GM21737 (cell line): ENCODE measurements at regions not wholly inside any gene's neighbourhood (a gene's known extent, or its start where the extent isn't known, plus 50 kb on each side); places are given as distances from the start of the nearest gene placed in this dataset.
"Not testable (repeated sequence)": the region's sequence is repeated elsewhere in the genome, so short reads cannot be mapped to it uniquely, and the experiment has no call there.

Source experiments
- ATAC-seq: cut with Tn5 transposase; IDR thresholded peaks from one replicate; pipeline ENCODE4 v1.9.1; 2021; ENCODE audit warnings: mild to moderate bottlenecking, moderate library complexity; ENCODE audit not compliant: unreplicated experiment

DNA sequence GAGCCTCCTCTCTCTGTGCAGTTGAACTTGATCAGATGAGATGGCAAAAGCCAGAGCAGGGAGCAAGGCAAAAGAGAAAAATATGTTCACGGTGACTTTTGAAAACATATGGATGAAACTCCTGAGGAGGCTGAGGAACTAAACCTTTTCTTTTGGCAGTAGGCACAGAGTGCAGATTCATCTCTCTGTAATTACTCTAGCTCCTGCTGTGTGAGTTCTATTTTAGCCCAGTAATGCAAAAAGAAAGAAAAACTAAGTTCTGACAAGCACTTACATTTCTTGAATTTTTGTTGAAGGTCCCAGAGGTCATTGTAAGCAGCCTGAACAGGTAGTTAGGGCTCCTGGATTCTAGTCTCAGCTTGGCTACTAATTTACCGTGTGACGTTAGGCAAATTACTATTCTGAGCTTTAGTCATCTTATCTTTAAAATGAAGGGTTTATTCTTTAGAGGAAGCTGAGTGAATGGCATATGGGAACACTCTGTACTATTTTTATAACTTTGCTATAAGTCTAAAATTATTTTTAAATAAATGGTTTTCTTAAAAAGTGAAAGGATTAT is 114.7 kb upstream of the NBPF26 start:
- ATAC-seq: not testable (repeated sequence)

DNA sequence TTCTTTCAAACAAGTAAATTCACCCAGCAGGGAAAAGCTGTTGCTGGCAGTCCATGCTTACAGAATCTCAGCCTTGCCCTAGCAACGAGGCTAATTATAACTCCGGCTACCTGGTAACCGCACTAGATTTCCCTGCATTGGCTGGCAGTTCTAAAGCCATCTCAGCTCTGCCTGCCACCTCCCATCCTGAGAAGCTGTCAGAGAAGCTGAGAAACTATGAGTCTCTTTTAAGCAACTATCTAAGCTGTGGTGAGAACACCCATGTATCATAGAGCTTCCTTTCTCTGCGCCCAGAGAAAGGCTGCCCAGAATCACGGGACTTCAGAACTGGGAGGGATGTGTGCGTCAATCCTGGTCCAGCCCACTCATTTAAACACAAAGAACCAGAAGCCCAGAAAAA is 113.9 kb upstream of the NBPF26 start:
- ATAC-seq: not testable (repeated sequence)

GRCh38 chr1:120614931-120615639 is 108.7 kb upstream of the NBPF26 start:
- not testable (repeated sequence) for ATAC-seq

DNA sequence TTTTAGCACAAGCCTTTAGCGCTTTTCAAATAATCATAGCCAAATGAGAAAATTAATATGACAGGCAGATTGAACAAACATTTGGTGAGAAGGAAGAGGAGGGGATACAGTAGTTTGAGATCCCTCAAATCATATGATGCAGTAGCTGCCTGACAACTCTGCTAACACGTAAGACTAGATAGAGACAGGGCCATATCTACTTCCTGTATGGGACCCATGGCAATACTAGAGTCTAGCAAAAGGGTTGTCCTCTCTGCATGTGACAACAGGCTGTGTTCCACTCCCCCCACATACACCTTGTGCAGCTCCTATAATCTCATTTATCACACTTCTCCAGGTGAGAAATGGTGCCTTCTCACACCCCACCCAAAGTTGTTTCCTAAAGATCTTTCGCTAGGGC is 106.3 kb upstream of the NBPF26 start:
- not testable (repeated sequence) for ATAC-seq

- not testable (repeated sequence) for ATAC-seq
Observed at GRCh38 chr1:120619867-120620692, 103.7 kb upstream of the NBPF26 start.

DNA sequence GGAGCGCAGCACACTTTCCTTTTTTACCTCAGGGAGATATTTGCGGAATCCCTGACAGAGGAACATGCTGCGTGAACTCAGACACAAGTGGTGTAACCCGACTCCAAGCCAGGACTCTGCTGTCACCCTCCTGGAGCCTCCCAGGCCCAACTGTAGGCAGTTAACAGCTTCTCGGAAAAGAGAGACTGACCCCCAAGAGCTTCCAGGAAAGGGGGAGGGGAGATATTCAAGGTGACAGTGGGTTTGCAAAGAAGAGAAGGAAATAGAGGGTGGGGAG is 103.1 kb upstream of the NBPF26 start:
- not testable (repeated sequence) for ATAC-seq

GRCh38 chr1:120621278-120621677 is 102.5 kb upstream of the NBPF26 start:
- not testable (repeated sequence) for ATAC-seq

DNA sequence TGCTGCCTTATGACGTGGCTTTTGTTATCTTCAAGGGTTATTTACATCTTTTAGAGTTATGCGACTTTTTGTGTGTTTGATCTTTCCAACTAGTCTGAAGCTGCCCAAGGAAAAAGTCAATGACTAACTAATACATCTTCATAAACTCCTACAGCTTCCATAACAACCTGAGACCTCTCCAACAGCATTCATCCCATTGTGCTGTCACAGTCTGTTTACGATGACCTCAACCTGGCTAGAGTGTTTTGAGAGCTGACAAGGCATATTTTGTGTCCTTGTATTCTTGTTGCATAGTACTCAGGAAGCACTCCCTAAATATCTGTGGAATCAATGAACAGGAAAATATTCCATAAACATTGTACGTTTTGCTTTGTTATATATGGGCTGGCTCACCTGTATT is 100.2 kb upstream of the NBPF26 start:
- not testable (repeated sequence) for ATAC-seq

GRCh38 chr1:120624565-120625064 is 99.1 kb upstream of the NBPF26 start:
- ATAC-seq: not testable (repeated sequence)

DNA sequence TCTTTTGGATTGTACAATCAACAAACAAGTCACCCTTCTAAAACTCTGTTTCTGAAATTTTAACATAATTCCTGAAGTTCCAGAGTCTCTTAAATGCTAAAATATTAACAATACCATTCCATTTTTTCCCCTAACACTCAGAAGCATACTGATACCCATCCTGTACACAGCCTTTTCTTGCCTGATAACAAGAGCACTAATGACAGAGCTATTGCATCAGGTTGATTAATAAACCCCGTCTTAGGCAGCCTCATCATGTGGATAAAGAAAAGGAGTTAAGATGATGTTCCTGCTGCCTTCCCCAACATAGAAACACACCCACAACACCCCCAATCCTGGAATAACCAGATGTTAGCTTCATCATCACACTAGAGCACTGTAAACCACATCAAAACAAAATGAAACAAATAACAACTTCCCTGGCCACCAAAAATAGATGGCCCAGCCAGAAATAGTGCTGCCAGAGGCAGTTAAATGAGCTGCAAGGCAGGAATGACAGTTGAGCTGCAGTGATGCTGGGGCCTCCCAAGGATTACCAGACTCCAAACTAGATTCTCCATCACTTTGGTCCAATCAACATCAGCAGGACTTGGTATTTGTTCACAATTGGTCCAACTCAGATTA is 93.8 kb upstream of the NBPF26 start:
- ATAC-seq: not testable (repeated sequence)

DNA sequence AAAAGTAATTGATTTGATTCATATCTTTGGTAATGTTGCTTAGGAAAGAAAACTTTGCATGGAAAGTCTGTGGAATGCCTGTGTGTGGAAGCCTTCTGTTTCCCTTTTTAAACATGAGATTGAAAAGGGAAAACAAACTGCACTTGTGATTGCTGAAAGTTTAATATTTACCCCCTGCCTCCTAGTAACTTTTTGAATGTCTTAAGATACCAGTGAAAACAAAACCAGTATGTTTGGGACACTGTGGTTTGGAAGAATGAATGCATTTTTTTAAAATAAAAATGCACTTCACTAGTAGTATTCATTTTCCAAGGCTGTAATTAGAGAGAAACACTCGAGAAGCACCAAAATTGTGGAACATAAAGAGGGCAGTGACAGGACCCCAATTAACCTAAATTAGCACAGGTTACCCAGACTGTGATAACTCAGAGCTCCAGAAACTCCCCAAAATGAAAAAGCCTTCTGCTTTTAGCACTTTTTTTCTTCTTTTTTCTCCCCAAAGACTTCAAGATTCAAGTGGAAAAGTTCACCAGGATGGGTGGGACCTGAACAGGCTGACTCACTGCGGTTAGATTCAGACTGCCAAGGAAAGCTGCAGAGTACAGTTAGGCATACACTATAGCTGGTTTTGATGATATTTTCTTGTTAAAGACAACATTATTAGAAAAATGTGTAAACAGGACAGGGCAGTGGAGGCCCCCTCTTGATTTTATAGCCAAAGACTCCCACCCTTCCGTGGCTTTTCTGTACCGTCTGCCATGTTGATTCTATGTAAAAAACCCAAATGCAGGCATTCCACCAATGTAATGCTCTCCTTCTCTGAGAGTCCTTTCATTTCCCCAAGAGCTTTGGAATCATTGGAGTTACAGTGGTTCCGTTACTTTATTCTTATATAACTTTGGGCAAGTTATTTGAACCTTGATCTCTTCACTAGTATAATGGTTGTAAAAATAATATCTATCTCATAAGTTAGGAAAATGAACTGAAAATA is 88.6 kb upstream of the NBPF26 start:
- ATAC-seq: not testable (repeated sequence)

DNA sequence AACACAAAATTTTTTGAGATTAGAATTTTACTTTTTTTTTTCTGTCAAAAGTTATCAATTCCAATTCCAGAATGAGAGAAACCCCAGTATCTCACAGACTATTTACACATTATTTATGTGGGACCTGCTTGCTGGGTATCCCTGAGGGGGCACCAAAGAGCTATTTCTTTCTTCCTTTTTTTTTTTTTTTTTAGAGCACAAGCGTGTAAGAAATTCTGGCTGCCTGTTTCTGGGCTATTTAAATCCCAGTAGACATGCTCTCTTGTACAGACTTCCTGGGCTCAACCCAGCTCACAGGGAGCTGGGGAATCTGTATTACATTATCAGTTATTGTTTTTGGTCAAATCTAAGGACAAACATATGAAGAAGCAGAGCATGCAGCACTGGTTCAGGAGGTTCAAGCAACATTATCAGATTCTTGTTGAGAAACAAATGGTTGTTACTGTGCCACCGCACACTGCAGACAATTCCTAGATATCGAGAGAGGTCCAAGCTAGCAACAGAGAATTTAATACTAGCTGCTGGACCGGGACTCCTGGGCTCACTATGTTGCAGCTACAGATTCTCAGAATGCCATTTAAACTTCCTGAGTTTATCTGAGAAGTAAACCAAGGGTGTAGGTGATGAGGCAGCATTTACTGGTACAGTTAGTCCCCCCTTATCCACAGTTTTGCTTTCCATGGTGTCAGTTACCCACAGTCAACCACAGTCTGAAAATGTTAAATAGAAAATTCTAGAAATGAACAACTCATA is 83.3 kb upstream of the NBPF26 start:
- not testable (repeated sequence) for ATAC-seq

- not testable (repeated sequence) for ATAC-seq
Observed at GRCh38 chr1:120641014-120641302, 82.8 kb upstream of the NBPF26 start.

GRCh38 chr1:120647182-120647581 is 76.6 kb upstream of the NBPF26 start:
- not testable (repeated sequence) for ATAC-seq

DNA sequence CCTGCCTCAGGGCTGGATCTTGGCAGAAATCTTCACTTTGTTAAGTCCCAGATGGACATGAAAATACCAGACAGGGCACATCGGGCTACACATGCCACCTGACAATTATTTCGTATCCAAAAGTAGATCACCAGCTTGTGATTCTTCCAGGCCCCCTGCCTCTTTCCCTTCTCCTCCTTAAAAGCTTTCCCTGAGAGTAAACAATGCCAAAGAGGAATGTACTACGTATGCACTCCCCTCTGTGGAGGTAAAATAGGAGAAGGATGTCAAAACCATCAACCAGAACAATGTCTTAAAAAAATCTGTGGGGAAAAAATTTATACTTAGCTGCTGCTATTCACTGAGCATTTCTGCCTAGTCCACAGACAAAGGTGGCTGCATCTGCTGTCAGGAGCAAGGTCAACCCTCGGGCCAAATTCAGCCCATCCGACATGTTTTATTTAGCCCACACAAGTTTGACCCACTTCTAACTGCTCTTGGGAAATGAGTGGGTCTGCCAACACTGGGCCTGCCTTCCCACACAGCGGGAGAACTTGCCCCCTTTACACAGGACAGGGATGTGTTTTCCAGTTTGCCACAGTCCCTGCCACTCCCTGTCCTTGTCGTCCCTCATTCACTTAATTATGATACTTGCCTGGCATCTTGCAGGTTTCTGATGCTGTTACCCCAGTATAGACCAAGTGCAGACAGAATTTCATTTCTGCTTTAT is 74.7 kb upstream of the NBPF26 start:
- ATAC-seq: not testable (repeated sequence)

GRCh38 chr1:120649730-120650129 is 74.0 kb upstream of the NBPF26 start:
- ATAC-seq: not testable (repeated sequence)

DNA sequence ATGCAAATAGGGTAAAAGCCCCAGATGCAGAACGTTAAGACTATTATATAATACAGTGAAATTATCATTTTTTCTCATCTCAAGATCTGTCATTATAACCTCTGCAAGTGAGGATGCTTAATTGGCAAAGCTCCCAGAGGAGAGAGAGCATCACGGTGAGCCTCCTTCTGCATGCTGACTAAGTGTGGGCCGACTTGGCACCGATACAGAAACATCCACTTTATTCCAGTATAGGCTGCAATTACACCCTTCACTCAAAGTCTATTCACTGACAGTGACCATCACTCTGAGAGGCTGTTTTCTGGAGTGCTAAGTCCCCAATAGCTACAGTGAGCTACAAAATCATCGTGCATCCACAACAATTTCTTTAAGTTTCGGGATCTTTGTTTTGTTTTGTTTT is 69.6 kb upstream of the NBPF26 start:
- not testable (repeated sequence) for ATAC-seq

DNA sequence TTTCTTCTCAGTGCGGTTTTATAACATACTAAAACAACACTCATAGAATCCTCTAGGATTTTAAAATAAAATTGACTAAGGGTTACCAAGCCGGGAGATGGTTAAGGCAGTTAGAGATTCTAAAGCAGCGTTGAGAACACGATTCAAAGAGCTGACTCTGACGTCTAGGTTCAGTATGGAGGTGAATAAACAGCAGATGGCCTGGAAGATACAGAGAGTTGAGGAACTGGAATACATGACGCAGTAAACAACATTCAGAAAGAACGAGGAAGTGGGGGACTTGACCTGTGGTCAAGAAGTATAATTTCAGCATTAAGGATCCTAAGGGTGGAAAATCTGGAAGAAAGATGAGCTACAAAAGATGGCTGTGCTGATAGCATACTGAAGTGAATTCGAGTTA is 68.4 kb upstream of the NBPF26 start:
- not testable (repeated sequence) for ATAC-seq

- not testable (repeated sequence) for ATAC-seq
Observed at GRCh38 chr1:120656116-120656515, 67.6 kb upstream of the NBPF26 start.
